ENCODE measurements at regions not wholly inside any gene's neighbourhood (a gene's known extent, or its start where the extent isn't known, plus 50 kb on each side); places are given as distances from the start of the nearest gene placed in this dataset.

- Histone ChIP-seq H3K27ac (no peak overlapping the region), H3K27me3 (replicated peaks; ENCODE audit: insufficient read depth) (no peaks in the 10 kb centered on the region), H3K36me3 (no peaks in the 10 kb centered on the region), H3K9me3 (no peaks in the 10 kb centered on the region), H3K4me1 (replicated peaks) (no peaks in the 10 kb centered on the region), H3K4me3 (no peak overlapping the region)
- TF ChIP-seq POLR2AphosphoS5 (IDR thresholded peaks at IDR 0.05): no peak
- TF ChIP-seq, protein P1, sequence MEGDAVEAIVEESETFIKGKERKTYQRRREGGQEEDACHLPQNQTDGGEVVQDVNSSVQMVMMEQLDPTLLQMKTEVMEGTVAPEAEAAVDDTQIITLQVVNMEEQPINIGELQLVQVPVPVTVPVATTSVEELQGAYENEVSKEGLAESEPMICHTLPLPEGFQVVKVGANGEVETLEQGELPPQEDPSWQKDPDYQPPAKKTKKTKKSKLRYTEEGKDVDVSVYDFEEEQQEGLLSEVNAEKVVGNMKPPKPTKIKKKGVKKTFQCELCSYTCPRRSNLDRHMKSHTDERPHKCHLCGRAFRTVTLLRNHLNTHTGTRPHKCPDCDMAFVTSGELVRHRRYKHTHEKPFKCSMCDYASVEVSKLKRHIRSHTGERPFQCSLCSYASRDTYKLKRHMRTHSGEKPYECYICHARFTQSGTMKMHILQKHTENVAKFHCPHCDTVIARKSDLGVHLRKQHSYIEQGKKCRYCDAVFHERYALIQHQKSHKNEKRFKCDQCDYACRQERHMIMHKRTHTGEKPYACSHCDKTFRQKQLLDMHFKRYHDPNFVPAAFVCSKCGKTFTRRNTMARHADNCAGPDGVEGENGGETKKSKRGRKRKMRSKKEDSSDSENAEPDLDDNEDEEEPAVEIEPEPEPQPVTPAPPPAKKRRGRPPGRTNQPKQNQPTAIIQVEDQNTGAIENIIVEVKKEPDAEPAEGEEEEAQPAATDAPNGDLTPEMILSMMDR (IDR thresholded peaks at IDR 0.05): no peak
- no peak for TF ChIP-seq POLR2A (IDR thresholded peaks at IDR 0.05)
- no peak for DNase-seq (ENCODE audit: low spot score)
- intact Hi-C loops (cut with DNase I): no loop called here
Observed at GRCh38 chr2:18243816-18244215, 316.6 kb downstream of the RDH14 start.

- no peak overlapping the region for H3K27ac ChIP-seq
- H3K4me1 ChIP-seq (replicated peaks): no peaks in the 10 kb centered on the region
- H3K27me3 ChIP-seq (replicated peaks; ENCODE audit: insufficient read depth): no peaks in the 10 kb centered on the region
- intact Hi-C loops (cut with DNase I): no loop called here
- H3K4me3 ChIP-seq: no peak overlapping the region
- no peak for DNase-seq (ENCODE audit: low spot score)
- TF ChIP-seq POLR2AphosphoS5 (IDR thresholded peaks at IDR 0.05) (no peak), POLR2A (IDR thresholded peaks at IDR 0.05) (no peak)
- TF ChIP-seq, protein P1 (IDR thresholded peaks at IDR 0.05): no peak
- H3K9me3 ChIP-seq: no peaks in the 10 kb centered on the region
- no peaks in the 10 kb centered on the region for H3K36me3 ChIP-seq
Observed at GRCh38 chr2:18242716-18243115, 317.7 kb downstream of the RDH14 start.

- Histone ChIP-seq H3K4me3 (no peak overlapping the region), H3K4me1 (replicated peaks) (no peaks in the 10 kb centered on the region), H3K36me3 (no peaks in the 10 kb centered on the region), H3K27ac (no peak overlapping the region), H3K9me3 (no peaks in the 10 kb centered on the region), H3K27me3 (replicated peaks; ENCODE audit: insufficient read depth) (no peaks in the 10 kb centered on the region)
- WGBS: 84% methylated on average over 5 of the region's 5 CpGs
- intact Hi-C loops (cut with DNase I): no loop called here
- DNase-seq (ENCODE audit: low spot score): no peak
- TF ChIP-seq POLR2A (IDR thresholded peaks at IDR 0.05) (no peak), POLR2AphosphoS5 (IDR thresholded peaks at IDR 0.05) (no peak)
- TF ChIP-seq, protein P1 (IDR thresholded peaks at IDR 0.05): no peak
Observed at GRCh38 chr2:18238209-18238608, 322.2 kb downstream of the RDH14 start.

GRCh38 chr2:18237298-18237697 is 323.2 kb downstream of the RDH14 start:
- Histone ChIP-seq H3K27ac (no peak overlapping the region), H3K9me3 (no peaks in the 10 kb centered on the region), H3K4me3 (no peak overlapping the region), H3K27me3 (replicated peaks; ENCODE audit: insufficient read depth) (no peaks in the 10 kb centered on the region), H3K36me3 (no peaks in the 10 kb centered on the region), H3K4me1 (replicated peaks) (no peaks in the 10 kb centered on the region)
- intact Hi-C loops (cut with DNase I): no loop called here
- WGBS: 73% methylated on average over 2 of the region's 2 CpGs
- no peak for DNase-seq (ENCODE audit: low spot score)
- TF ChIP-seq POLR2A (IDR thresholded peaks at IDR 0.05): no peak
- TF ChIP-seq POLR2AphosphoS5 (IDR thresholded peaks at IDR 0.05): no peak
- TF ChIP-seq, protein P1 (IDR thresholded peaks at IDR 0.05): no peak

- no peak overlapping the region for H3K4me3 ChIP-seq
- TF ChIP-seq POLR2AphosphoS5 (IDR thresholded peaks at IDR 0.05) (no peak), POLR2A (IDR thresholded peaks at IDR 0.05) (no peak)
- TF ChIP-seq, protein P1 (IDR thresholded peaks at IDR 0.05): no peak
- H3K27me3 ChIP-seq (replicated peaks; ENCODE audit: insufficient read depth): no peaks in the 10 kb centered on the region
- H3K4me1 ChIP-seq (replicated peaks): no peaks in the 10 kb centered on the region
- no peak for DNase-seq (ENCODE audit: low spot score)
- no peaks in the 10 kb centered on the region for H3K36me3 ChIP-seq
- no peak overlapping the region for H3K27ac ChIP-seq
- WGBS: 46% methylated on average over 3 of the region's 3 CpGs
- intact Hi-C loops (cut with DNase I): no loop called here
- no peaks in the 10 kb centered on the region for H3K9me3 ChIP-seq
Observed at GRCh38 chr2:18232731-18233438, 327.6 kb downstream of the RDH14 start.
